Activated T-cell treated with anti-CD3 and anti-CD28 coated beads, Interleukin-2, amount 50 U/mL, for 1 hour (primary cell): ENCODE measurements at regions not wholly inside any gene's neighbourhood (a gene's known extent, or its start where the extent isn't known, plus 50 kb on each side); places are given as distances from the start of the nearest gene placed in this dataset.
"Not testable (repeated sequence)": the region's sequence is repeated elsewhere in the genome, so short reads cannot be mapped to it uniquely, and the experiment has no call there.

Source experiments
- DNase-seq: peaks from one replicate; pipeline ENCODE4 v3.0.0-alpha.2; 2020

GRCh38 chr10:94129393-94130130 is 135.8 kb downstream of the PLCE1 start:
- DNase-seq, result no peak

- DNase-seq, result no peak
Measured at GRCh38 chr10:94131885-94132284, 138.2 kb downstream of the PLCE1 start.

GRCh38 chr10:94133239-94133638 is 139.5 kb downstream of the PLCE1 start:
- no peak for DNase-seq

- no peak for DNase-seq
Measured at GRCh38 chr10:94137747-94138146, 144.0 kb downstream of the PLCE1 start.

- DNase-seq, result no peak
Measured at GRCh38 chr10:94138391-94138790, 144.7 kb downstream of the PLCE1 start.

- DNase-seq, result no peak
Measured at GRCh38 chr10:94143261-94143660, 149.5 kb downstream of the PLCE1 start.

- no peak for DNase-seq
Measured at GRCh38 chr10:94146313-94146712, 152.6 kb downstream of the PLCE1 start.

GRCh38 chr10:94146746-94147145 is 153.0 kb downstream of the PLCE1 start:
- no peak for DNase-seq

- DNase-seq, result no peak
Measured at GRCh38 chr10:94149702-94150101, 156.0 kb downstream of the PLCE1 start.

GRCh38 chr10:94150541-94151184 is 156.9 kb downstream of the PLCE1 start:
- no peak for DNase-seq

- DNase-seq, result no peak
Measured at GRCh38 chr10:94155722-94156271, 162.1 kb downstream of the PLCE1 start.

GRCh38 chr10:94156453-94156852 is 162.7 kb downstream of the PLCE1 start:
- no peak for DNase-seq

GRCh38 chr10:94165158-94165611 is 171.5 kb downstream of the PLCE1 start:
- DNase-seq, result not testable (repeated sequence)

- DNase-seq, result no peak
Measured at GRCh38 chr10:94172332-94172731, 178.6 kb downstream of the PLCE1 start.

GRCh38 chr10:94173594-94173993 is 179.9 kb downstream of the PLCE1 start:
- no peak for DNase-seq

GRCh38 chr10:94174838-94175237 is 181.1 kb downstream of the PLCE1 start:
- no peak for DNase-seq

- DNase-seq, result no peak
Measured at GRCh38 chr10:94178475-94179253, 184.1 kb downstream of the NOC3L start.

GRCh38 chr10:94180576-94180975 is 182.2 kb downstream of the NOC3L start:
- DNase-seq, result no peak

- no peak for DNase-seq
Measured at GRCh38 chr10:94183666-94184264, 179.0 kb downstream of the NOC3L start.

GRCh38 chr10:94186722-94187121 is 176.0 kb downstream of the NOC3L start:
- DNase-seq, result no peak

GRCh38 chr10:94192333-94192732 is 170.4 kb downstream of the NOC3L start:
- no peak for DNase-seq

GRCh38 chr10:94192974-94193373 is 169.8 kb downstream of the NOC3L start:
- no peak for DNase-seq

GRCh38 chr10:94193466-94193924 is 169.2 kb downstream of the NOC3L start:
- DNase-seq, result no peak
